Ascending aorta (tissue), 2 donors: ENCODE measurements at regions not wholly inside any gene's neighbourhood (a gene's known extent, or its start where the extent isn't known, plus 50 kb on each side); places are given as distances from the start of the nearest gene placed in this dataset.

Experiments used
- DNase-seq, 2 donors: peaks; one replicate each; pipeline ENCODE4 v3.0.0-alpha.2; 2019; ENCODE audit warnings: low spot score in 2 of 2
- H3K27ac ChIP-seq, 2 donors: fragments of 200-600 bp; sonication (generic); one replicate each; pipeline ENCODE4 v1.5.1; 2016 to 2017; ENCODE audit warnings: mild to moderate bottlenecking in 1 of 2
- H3K27me3 ChIP-seq: fragments of 200-600 bp; sonication (generic); one replicate; pipeline ENCODE4 v1.5.1; 2017
- H3K36me3 ChIP-seq, 2 donors: fragments of 200-600 bp; sonication (generic); one replicate each; pipeline ENCODE4 v1.5.1; 2016
- H3K4me1 ChIP-seq, 2 donors: fragments of 200-600 bp; sonication (generic); one replicate each; pipeline ENCODE4 v1.5.1; 2016 to 2017; ENCODE audit warnings: mild to moderate bottlenecking in 1 of 2
- H3K4me3 ChIP-seq, 2 donors: fragments of 200-600 bp; sonication (generic); one replicate each; pipeline ENCODE4 v1.5.1; 2016 to 2017; ENCODE audit warnings: mild to moderate bottlenecking in 1 of 2
- H3K9me3 ChIP-seq, 2 donors: fragments of 200-600 bp; sonication (generic); one replicate each; pipeline ENCODE4 v1.5.1; 2016
- CTCF ChIP-seq, 3 experiments: fragments of 200-600 bp in 2 of 3; fragments of 450-650 bp in 1 of 3; sonication (generic) in 2 of 3; IDR thresholded peaks; one replicate each; pipeline ENCODE4 v1.5.1; 2016 to 2019; ENCODE audit warnings: antibody characterized with exemption in 3 of 3, mild to moderate bottlenecking in 1 of 3, moderate library complexity in 1 of 3
- intact Hi-C: fragments of 100-400 bp; cut with DNase I; formaldehyde crosslinking; loops from one replicate; pipeline ENCODE4 v1.15.1; 2023

- TF ChIP-seq CTCF (IDR thresholded peaks at IDR 0.05), result no peak
- Histone ChIP-seq H3K4me3 (no peak overlapping the region), H3K27me3 (no peaks in the 10 kb centered on the region), H3K36me3 (no peaks in the 10 kb centered on the region), H3K27ac (no peak overlapping the region), H3K4me1 (no peaks in the 10 kb centered on the region), H3K9me3 (no peaks in the 10 kb centered on the region)
- intact Hi-C loops, result no loop called here
- no peak for DNase-seq
These were observed 373.8 kb upstream of the JAG1 start for GRCh38 chr20:11047559-11047958.

- intact Hi-C loops, result no loop called here
- TF ChIP-seq CTCF (IDR thresholded peaks at IDR 0.05), result no peak
- Histone ChIP-seq H3K36me3 (no peaks in the 10 kb centered on the region), H3K27me3 (no peaks in the 10 kb centered on the region), H3K9me3 (no peaks in the 10 kb centered on the region), H3K4me1 (no peaks in the 10 kb centered on the region), H3K4me3 (no peak overlapping the region), H3K27ac (no peak overlapping the region)
- no peak for DNase-seq
These were observed 374.9 kb upstream of the JAG1 start for GRCh38 chr20:11048739-11049138.

- H3K27ac ChIP-seq, result no peak overlapping the region
- DNase-seq, result no peak
- H3K36me3 ChIP-seq, result no peaks in the 10 kb centered on the region
- no peak overlapping the region for H3K4me3 ChIP-seq
- TF ChIP-seq CTCF (IDR thresholded peaks at IDR 0.05), result no peak
- H3K4me1 ChIP-seq, result no peaks in the 10 kb centered on the region
- intact Hi-C loops, result no loop called here
- H3K27me3 ChIP-seq, result no peaks in the 10 kb centered on the region
- H3K9me3 ChIP-seq, result no peaks in the 10 kb centered on the region
These were observed 376.6 kb upstream of the JAG1 start for GRCh38 chr20:11050350-11050749.

- no peak overlapping the region for H3K4me3 ChIP-seq
- TF ChIP-seq CTCF (IDR thresholded peaks at IDR 0.05), result no peak
- H3K27me3 ChIP-seq, result no peaks in the 10 kb centered on the region
- DNase-seq, result no peak
- no peaks in the 10 kb centered on the region for H3K4me1 ChIP-seq
- no peaks in the 10 kb centered on the region for H3K9me3 ChIP-seq
- intact Hi-C loops, result no loop called here
- H3K36me3 ChIP-seq, result no peaks in the 10 kb centered on the region
- no peak overlapping the region for H3K27ac ChIP-seq
These were observed 377.3 kb upstream of the JAG1 start for GRCh38 chr20:11051136-11051535.

- no peak for TF ChIP-seq CTCF (IDR thresholded peaks at IDR 0.05)
- Histone ChIP-seq H3K4me1 (no peaks in the 10 kb centered on the region), H3K4me3 (no peak overlapping the region), H3K27me3 (no peaks in the 10 kb centered on the region), H3K36me3 (no peaks in the 10 kb centered on the region), H3K27ac (no peak overlapping the region), H3K9me3 (no peaks in the 10 kb centered on the region)
- no peak for DNase-seq
- intact Hi-C loops, result no loop called here
These were observed 379.5 kb upstream of the JAG1 start for GRCh38 chr20:11053310-11053709.

DNA sequence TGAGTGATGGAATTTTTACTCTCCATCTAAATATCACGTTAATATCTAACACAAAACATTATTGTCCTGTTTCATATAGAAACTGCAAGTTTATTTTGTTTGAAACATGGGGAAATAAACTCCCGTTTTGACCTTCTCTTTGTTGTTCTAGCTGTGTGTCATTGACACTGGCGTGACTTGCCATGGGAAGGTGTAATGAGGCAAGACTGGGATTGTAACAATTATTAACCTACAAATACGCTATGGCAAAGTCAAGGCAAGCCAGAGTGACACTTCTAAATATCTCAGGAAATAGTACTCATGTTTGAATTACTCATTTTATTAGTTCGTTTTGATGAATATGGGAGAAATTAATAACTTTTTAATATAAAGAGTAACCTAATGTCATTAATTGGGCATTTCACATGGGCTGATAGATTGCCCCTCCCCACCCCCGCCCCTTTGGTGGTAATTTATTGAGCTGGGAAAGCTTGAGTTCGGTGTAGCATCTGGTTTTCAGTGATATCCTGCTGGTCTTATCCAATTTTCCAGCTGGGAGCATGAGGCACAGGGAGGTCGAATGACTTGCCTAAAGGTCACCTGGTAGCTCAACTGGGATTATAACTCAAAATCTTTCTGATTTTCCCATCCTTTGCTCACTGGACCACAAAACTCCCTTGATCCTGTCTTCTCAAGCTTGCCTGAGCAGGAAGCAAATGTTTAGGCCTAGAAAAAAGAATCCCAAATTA, 380.6 kb upstream of the JAG1 start:
- Histone ChIP-seq H3K36me3 (no peaks in the 10 kb centered on the region), H3K27me3 (no peaks in the 10 kb centered on the region), H3K27ac (no peak overlapping the region), H3K4me3 (no peak overlapping the region), H3K4me1 (no peaks in the 10 kb centered on the region), H3K9me3 (no peaks in the 10 kb centered on the region)
- DNase-seq, result no peak
- TF ChIP-seq CTCF (IDR thresholded peaks at IDR 0.05), result no peak
- intact Hi-C loops, result no loop called here
